K562 (cell line): ENCODE measurements at regions not wholly inside any gene's neighbourhood (a gene's known extent, or its start where the extent isn't known, plus 50 kb on each side); places are given as distances from the start of the nearest gene placed in this dataset.

Experiments used
- ATAC-seq: fragments of 200-7000 bp; cut with Tn5 transposase; 3 replicates; pipeline ENCODE4 v1.9.1; 2020; ENCODE audit warnings: moderate library complexity
- BruUV-seq: library from RNA; stranded (reverse); fragments of 400-500 nt; replicated peaks from 2 replicates; lab custom pipeline; 2021; lab: Mats Ljungman, UMichigan
- CTCF ChIA-PET: fragments of 300-600 bp; formaldehyde crosslinking; extraction: SDS; loops from one replicate; lab custom pipeline; 2021; ENCODE audit warnings: low intra/inter-chr PET ratio; lab: Yijun Ruan, JAX
- POLR2A ChIA-PET: fragments of 300-600, 350-650 bp; sonication (Branson Sonifier 250); formaldehyde crosslinking; extraction: SDS; loops from one replicate; lab custom pipeline; 2021; ENCODE audit warnings: antibody characterized with exemption, inconsistent platforms; lab: Yijun Ruan, JAX
- DNase-seq, 4 experiments: peaks; one replicate each; pipeline versions ENCODE4 v3.0.0 to v3.0.0-alpha.2; 2011 to 2018; ENCODE audit warnings: low spot score in 3 of 4, mixed read lengths in 3 of 4; ENCODE audit errors: extremely low read depth in 1 of 4
- FAIRE-seq: peaks from 2 replicates; lab custom pipeline; 2011; peaks lifted over from hg19 to GRCh38; lab: Jason Lieb, UNC
- H2AFZ ChIP-seq: 2 replicates; pipeline ENCODE4 v1.6.0; 2011; ENCODE audit warnings: low read depth, low read length, control low read depth, inconsistent platforms
- H3K27ac ChIP-seq: fragments of 200-600 bp; 3 replicates; pipeline ENCODE4 v1.8.0; 2011; ENCODE audit warnings: low read depth, mild to moderate bottlenecking, control low read depth, inconsistent platforms, low read length, moderate library complexity, mixed read lengths; ENCODE audit errors: extremely low read depth
- H3K27me3 ChIP-seq, 2 experiments: fragments of 300-600 bp in 1 of 2; 2 replicates in 1 of 2; 3 replicates in 1 of 2; pipeline versions ENCODE4 v1.6.0 to v1.8.0; 2011; ENCODE audit warnings: inconsistent platforms in 2 of 2, low read length in 2 of 2, mild to moderate bottlenecking in 1 of 2, mixed read lengths in 1 of 2, moderate library complexity in 1 of 2; ENCODE audit not compliant: control insufficient read depth in 2 of 2, insufficient read depth in 2 of 2
- H3K36me3 ChIP-seq: fragments of 300-600 bp; 3 replicates; pipeline ENCODE4 v1.8.0; 2011; ENCODE audit warnings: mild to moderate bottlenecking, low read length, inconsistent platforms; ENCODE audit not compliant: control insufficient read depth, insufficient read depth
- H3K4me1 ChIP-seq, 2 experiments: fragments of 200-600 bp in 1 of 2; replicated peaks in 1 of 2; 2 replicates in 1 of 2; 3 replicates in 1 of 2; pipeline versions ENCODE4 v1.5.1 to v1.8.0; 2011; ENCODE audit warnings: inconsistent platforms in 2 of 2, low read length in 2 of 2, mild to moderate bottlenecking in 1 of 2, mixed read lengths in 1 of 2, moderate library complexity in 1 of 2; ENCODE audit not compliant: control insufficient read depth in 2 of 2, insufficient read depth in 2 of 2
- H3K4me2 ChIP-seq: 2 replicates; pipeline ENCODE4 v1.6.1; 2011; ENCODE audit warnings: low read length, control low read depth, inconsistent platforms, mixed read lengths; ENCODE audit not compliant: insufficient read depth
- H3K4me3 ChIP-seq: fragments of 200-600 bp; sonication (generic), shearing (Covaris generic); 2 replicates; pipeline ENCODE4 v1.5.1; 2016; ENCODE audit warnings: control low read depth, inconsistent platforms
- H3K79me2 ChIP-seq: fragments of 200-600 bp; 3 replicates; pipeline ENCODE4 v1.8.0; 2011; ENCODE audit warnings: low read length, inconsistent platforms; ENCODE audit not compliant: control insufficient read depth, insufficient read depth
- H3K9ac ChIP-seq, 2 experiments: 2 replicates each; pipeline versions ENCODE4 v1.6.0 to v1.6.1; 2011; ENCODE audit warnings: low read depth in 2 of 2, low read length in 2 of 2, control low read depth in 1 of 2, inconsistent platforms in 1 of 2, mild to moderate bottlenecking in 1 of 2, mixed read lengths in 1 of 2; ENCODE audit not compliant: insufficient read depth in 1 of 2
- H3K9me1 ChIP-seq: one replicate; pipeline ENCODE4 v1.6.0; 2011; ENCODE audit warnings: inconsistent platforms, mild to moderate bottlenecking, low read length, moderate library complexity; ENCODE audit not compliant: control insufficient read depth, insufficient read depth
- H3K9me3 ChIP-seq: replicated peaks from 2 replicates; pipeline ENCODE4 v1.5.1; 2011; ENCODE audit warnings: low read depth, low read length, inconsistent platforms; ENCODE audit not compliant: control insufficient read depth, insufficient read depth
- H4K20me1 ChIP-seq: replicated peaks from 2 replicates; pipeline ENCODE4 v1.6.1; 2011; ENCODE audit warnings: low read length, inconsistent platforms, mixed read lengths; ENCODE audit not compliant: control insufficient read depth, insufficient read depth
- BACH1 ChIP-seq: fragments of 200-800 bp; sonication (Bioruptor generic); IDR thresholded peaks from 2 replicates; pipeline ENCODE4 v1.6.1; 2016; ENCODE audit warnings: missing genetic modification characterization, missing compliant biosample characterization
- BMI1 ChIP-seq: fragments of 150-350 bp; IDR thresholded peaks from 2 replicates; pipeline ENCODE4 v1.6.1; 2014; ENCODE audit warnings: low read length
- CCNT2 ChIP-seq: IDR thresholded peaks from 2 replicates; pipeline ENCODE4 v1.6.1; 2011; ENCODE audit warnings: borderline replicate concordance, low read depth, mild to moderate bottlenecking, moderate library complexity, mixed read lengths, low read length; ENCODE audit not compliant: insufficient read length; ENCODE audit errors: extremely low read depth
- DNMT1 ChIP-seq: fragments of 450-650 bp; IDR thresholded peaks from 2 replicates; pipeline ENCODE4 v1.6.1; 2016; ENCODE audit warnings: antibody characterized with exemption, mild to moderate bottlenecking
- HMG20A ChIP-seq: fragments of 450-650 bp; formaldehyde crosslinking; conservative IDR thresholded peaks from 2 replicates; pipeline ENCODE4 v1.4.0; 2020; ENCODE audit warnings: mild to moderate bottlenecking, mixed read lengths
- HNRNPLL ChIP-seq: fragments of 200-400 bp; formaldehyde crosslinking; IDR thresholded peaks from 2 replicates; pipeline ENCODE4 v1.6.1; 2017; ENCODE audit warnings: low read length, low read depth, mild to moderate bottlenecking; ENCODE audit not compliant: poor library complexity, severe bottlenecking
- LARP7 ChIP-seq: fragments of 450-650 bp; IDR thresholded peaks from 2 replicates; pipeline ENCODE4 v1.6.1; 2016
- NELFE ChIP-seq: IDR thresholded peaks from 2 replicates; pipeline ENCODE4 v1.6.1; 2011; ENCODE audit warnings: mild to moderate bottlenecking; ENCODE audit not compliant: insufficient read depth, insufficient read length
- POLR2AphosphoS5 ChIP-seq: IDR thresholded peaks from 2 replicates; pipeline ENCODE4 v1.6.1; 2011; ENCODE audit warnings: mild to moderate bottlenecking, low read depth, low read length, moderate library complexity; ENCODE audit not compliant: control insufficient read depth, insufficient read depth
- PURB ChIP-seq: sonication (generic); formaldehyde crosslinking; IDR thresholded peaks from 2 replicates; pipeline ENCODE4 v1.9.0; 2021; ENCODE audit warnings: low read depth, mild to moderate bottlenecking, missing genetic modification reagents
- SPI1 ChIP-seq: IDR thresholded peaks from 2 replicates; pipeline ENCODE4 v1.6.1; 2011; ENCODE audit warnings: low read depth, low read length, control low read depth, borderline replicate concordance
- TBP ChIP-seq: optimal IDR thresholded peaks from 2 replicates; pipeline ENCODE3; 2011; ENCODE audit warnings: low read depth, low read length, improper control_type of control experiment
- ZFPM2 ChIP-seq: fragments of 250-450 bp; sonication (Bioruptor Pico); IDR thresholded peaks from 2 replicates; pipeline ENCODE4 v1.5.1; 2022; ENCODE audit warnings: mild to moderate bottlenecking
- ZNF431 ChIP-seq: sonication (generic); formaldehyde crosslinking; IDR thresholded peaks from 2 replicates; pipeline ENCODE4 v1.8.0; 2022; ENCODE audit warnings: mild to moderate bottlenecking, missing genetic modification reagents
- ZNF436 ChIP-seq: fragments of 250-450, 450-650 bp; sonication (Bioruptor Pico); formaldehyde crosslinking; IDR thresholded peaks from 2 replicates; pipeline ENCODE4 v1.7.0; 2020; ENCODE audit warnings: mild to moderate bottlenecking
- WGBS: fragments of 100-300 bp; shearing (Covaris generic); methylation state at CpG from one replicate; pipeline ENCODE4 v1.1.6; 2016; ENCODE audit warnings: low coverage, mixed read lengths; ENCODE audit not compliant: insufficient coverage; ENCODE audit errors: missing lambda C conversion rate; 5-methylcytosine and 5-hydroxymethylcytosine counted together
- in situ Hi-C: fragments of 300-500 bp; cut with MboI; formaldehyde crosslinking; loops from 4 replicates; pipeline ENCODE4 v1.15.0; 2018; ENCODE audit warnings: inconsistent platforms, mixed read lengths
- intact Hi-C: fragments of 100-400 bp; cut with micrococcal nuclease; formaldehyde crosslinking; loops from 2 replicates; pipeline ENCODE4 v1.14.2; 2022
- TF ChIP-seq, protein P1 (sequence below): sonication (generic); formaldehyde crosslinking; IDR thresholded peaks from 2 replicates; pipeline ENCODE4 v1.8.0; 2022; ENCODE audit warnings: mild to moderate bottlenecking, missing genetic modification reagents, borderline replicate concordance

DNA sequence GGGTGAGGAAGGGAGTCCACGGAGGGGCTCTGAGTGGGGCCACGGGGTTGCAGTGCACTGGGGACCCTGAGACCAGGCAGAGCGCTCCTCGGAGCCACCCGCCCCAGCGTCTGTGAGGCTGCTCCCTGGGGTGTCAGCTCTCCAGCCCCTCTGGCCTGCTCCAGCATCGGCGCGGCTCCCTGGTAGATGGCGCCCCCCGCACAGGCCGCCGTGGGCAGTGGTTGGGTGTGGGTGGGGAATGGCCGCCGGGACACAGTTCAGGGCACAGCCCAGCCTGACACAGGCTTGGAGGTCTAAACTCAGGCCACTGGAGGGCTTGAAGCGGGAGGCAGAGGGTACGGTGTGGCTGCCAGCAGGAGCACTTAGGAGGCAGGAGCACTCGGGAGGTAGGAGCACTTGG lies 222.6 kb upstream of the PPP2R2D start:
- TF ChIP-seq ZNF431 (CRISPR knock-in tag), result no peak
- TF ChIP-seq, protein P1, sequence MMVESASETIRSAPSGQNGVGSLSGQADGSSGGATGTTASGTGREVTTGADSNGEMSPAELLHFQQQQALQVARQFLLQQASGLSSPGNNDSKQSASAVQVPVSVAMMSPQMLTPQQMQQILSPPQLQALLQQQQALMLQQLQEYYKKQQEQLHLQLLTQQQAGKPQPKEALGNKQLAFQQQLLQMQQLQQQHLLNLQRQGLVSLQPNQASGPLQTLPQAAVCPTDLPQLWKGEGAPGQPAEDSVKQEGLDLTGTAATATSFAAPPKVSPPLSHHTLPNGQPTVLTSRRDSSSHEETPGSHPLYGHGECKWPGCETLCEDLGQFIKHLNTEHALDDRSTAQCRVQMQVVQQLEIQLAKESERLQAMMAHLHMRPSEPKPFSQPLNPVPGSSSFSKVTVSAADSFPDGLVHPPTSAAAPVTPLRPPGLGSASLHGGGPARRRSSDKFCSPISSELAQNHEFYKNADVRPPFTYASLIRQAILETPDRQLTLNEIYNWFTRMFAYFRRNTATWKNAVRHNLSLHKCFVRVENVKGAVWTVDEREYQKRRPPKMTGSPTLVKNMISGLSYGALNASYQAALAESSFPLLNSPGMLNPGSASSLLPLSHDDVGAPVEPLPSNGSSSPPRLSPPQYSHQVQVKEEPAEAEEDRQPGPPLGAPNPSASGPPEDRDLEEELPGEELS (CRISPR knock-in tag), result no peak
- TF ChIP-seq, all 486 proteins: peak for 0
- DNase-seq (no peak), ATAC-seq (no peak), FAIRE-seq (no peak)
- Histone ChIP-seq H3K79me2 (no peaks in the 10 kb centered on the region), H3K4me2 (no peak overlapping the region), H3K9me1 (no peaks in the 10 kb centered on the region), H3K27me3 (peaks cover 2 to 34% of the 10 kb centered on the region in 2 experiments; a peak in 2 of 5 replicates), H3K27ac (no peak overlapping the region), H3K36me3 (no peaks in the 10 kb centered on the region), H4K20me1 (no peaks in the 10 kb centered on the region), H2AFZ (no peak overlapping the region), H3K4me1 (no peaks in the 10 kb centered on the region), H3K4me3 (no peak overlapping the region), H3K9ac (no peak overlapping the region), H3K9me3 (no peaks in the 10 kb centered on the region)
- in situ Hi-C loops (no loop called here), intact Hi-C loops (no loop called here)
- 0% methylated on average over 3 of the region's 18 CpGs for WGBS
- ChIA-PET CTCF (no interaction called here), POLR2A (no interaction called here)
- BruUV-seq, result no TSS peak

DNA sequence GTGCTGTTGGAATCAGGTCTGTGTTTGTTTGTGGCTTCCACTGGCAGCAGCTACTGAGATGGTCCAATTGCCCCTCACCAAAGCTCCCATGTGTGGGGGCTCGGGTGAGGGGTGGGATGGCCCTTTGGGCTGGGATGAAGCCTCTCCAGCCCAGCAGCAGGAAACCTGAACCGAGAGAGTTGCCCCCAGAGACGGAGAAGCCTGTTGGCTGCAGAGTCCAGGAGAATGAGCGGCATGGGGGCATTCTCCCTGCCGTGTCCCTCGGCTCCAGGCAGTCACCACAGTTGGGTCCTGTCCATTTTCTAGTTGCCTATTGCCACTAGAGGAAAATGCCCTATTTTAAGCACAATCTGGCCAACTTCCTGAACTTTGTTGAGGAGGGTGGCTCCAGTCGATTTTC lies 222.2 kb upstream of the PPP2R2D start:
- no peaks in the 10 kb centered on the region for H4K20me1 ChIP-seq
- in situ Hi-C loops, result no loop called here
- ChIA-PET POLR2A (no interaction called here), CTCF (no interaction called here)
- H3K9me1 ChIP-seq, result no peaks in the 10 kb centered on the region
- H3K4me3 ChIP-seq, result no peak overlapping the region
- TF ChIP-seq DNMT1, result no peak
- no peak for TF ChIP-seq ZFPM2 (CRISPR knock-in tag)
- TF ChIP-seq LARP7, result no peak
- no peak for TF ChIP-seq HMG20A
- TF ChIP-seq ZNF436 (CRISPR knock-in tag), result no peak
- TF ChIP-seq SPI1, result no peak
- TF ChIP-seq HNRNPLL, result no peak
- no peak for TF ChIP-seq NELFE
- no peak for TF ChIP-seq TBP
- no peak for TF ChIP-seq BACH1
- TF ChIP-seq CCNT2, result no peak
- TF ChIP-seq BMI1, result no peak
- TF ChIP-seq POLR2AphosphoS5, result no peak
- TF ChIP-seq PURB (CRISPR knock-in tag), result no peak
- 2% methylated on average over 7 of the region's 7 CpGs for WGBS
- H2AFZ ChIP-seq, result no peak overlapping the region
- DNase-seq (no peak), FAIRE-seq (no peak), ATAC-seq (no peak)
- intact Hi-C loops, result no loop called here
- H3K79me2 ChIP-seq, result no peaks in the 10 kb centered on the region
- BruUV-seq, result no TSS peak
- H3K4me1 ChIP-seq, result no peaks in the 10 kb centered on the region
- H3K9ac ChIP-seq, result no peak overlapping the region
- no peaks in the 10 kb centered on the region for H3K36me3 ChIP-seq
- H3K4me2 ChIP-seq, result no peak overlapping the region
- no peaks in the 10 kb centered on the region for H3K9me3 ChIP-seq
- peaks cover 2 to 36% of the 10 kb centered on the region in 2 experiments; a peak in 2 of 5 replicates for H3K27me3 ChIP-seq
- H3K27ac ChIP-seq, result no peak overlapping the region
